ENCODE measurements at regions not wholly inside any gene's neighbourhood (a gene's known extent, or its start where the extent isn't known, plus 50 kb on each side); places are given as distances from the start of the nearest gene placed in this dataset.

DNA sequence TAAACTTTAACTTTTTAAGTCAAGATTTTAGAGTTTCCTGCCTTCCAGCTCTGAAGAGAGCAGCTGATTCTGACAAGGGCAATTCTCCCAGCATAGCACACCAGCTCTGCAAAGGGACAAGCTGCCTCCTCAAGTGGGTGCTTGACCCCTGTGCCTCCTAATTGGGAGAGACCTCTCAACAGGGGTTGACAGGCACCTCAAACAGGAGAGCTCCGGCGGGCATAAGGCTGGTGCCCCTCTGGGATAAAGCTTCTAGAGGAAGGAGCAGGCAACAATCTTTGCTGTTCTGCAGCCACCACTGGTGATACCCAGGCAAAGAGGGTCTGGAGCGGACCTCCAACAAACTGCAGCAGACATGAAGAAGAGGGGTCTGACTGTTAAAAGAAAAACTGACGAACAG, 872.9 kb upstream of the PCDH10 start:
- FAIRE-seq (no peak), DNase-seq (ENCODE audit: low read depth) (no peak)
- Histone ChIP-seq H3K27me3 (ENCODE audit: control insufficient read depth, insufficient read depth, low read length) (no peaks in the 10 kb centered on the region), H3K4me3 (ENCODE audit: low read depth, low read length) (no peak overlapping the region), H3K36me3 (ENCODE audit: control insufficient read depth, insufficient read depth, low read length) (no peaks in the 10 kb centered on the region)
- TF ChIP-seq CTCF (IDR thresholded peaks at IDR 0.05; ENCODE audit: insufficient read depth, low read length, severe bottlenecking): no peak

GRCh38 chr4:132276989-132277388, 872.1 kb upstream of the PCDH10 start:
- Histone ChIP-seq H3K4me3 (ENCODE audit: low read depth, low read length) (no peak overlapping the region), H3K27me3 (ENCODE audit: control insufficient read depth, insufficient read depth, low read length) (no peaks in the 10 kb centered on the region), H3K36me3 (ENCODE audit: control insufficient read depth, insufficient read depth, low read length) (no peaks in the 10 kb centered on the region)
- DNase-seq (ENCODE audit: low read depth) (no peak), FAIRE-seq (no peak)
- TF ChIP-seq CTCF (IDR thresholded peaks at IDR 0.05; ENCODE audit: insufficient read depth, low read length, severe bottlenecking): no peak

DNA sequence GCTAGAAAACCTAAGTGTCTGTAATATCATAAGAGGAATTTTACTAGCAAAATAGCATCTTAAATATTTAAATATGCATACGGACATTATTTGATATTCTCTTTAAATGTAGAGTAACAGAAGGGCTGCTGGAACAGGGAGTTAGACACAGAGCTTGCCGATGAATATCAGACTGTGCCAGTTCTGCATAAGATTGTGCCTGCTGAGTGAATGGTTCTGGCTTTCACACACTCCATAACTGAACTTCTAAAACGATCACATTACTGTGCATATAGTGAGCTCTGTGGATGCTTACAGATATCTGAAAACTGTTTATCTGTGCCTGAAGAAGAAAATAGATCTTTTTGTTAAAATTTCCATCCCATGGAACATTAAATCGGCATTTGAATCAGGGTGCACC, 867.4 kb upstream of the PCDH10 start:
- no peak for DNase-seq (ENCODE audit: low read depth)
- no peak for TF ChIP-seq CTCF (IDR thresholded peaks at IDR 0.05; ENCODE audit: insufficient read depth, low read length, severe bottlenecking)
- Histone ChIP-seq H3K27me3 (ENCODE audit: control insufficient read depth, insufficient read depth, low read length) (no peaks in the 10 kb centered on the region), H3K4me3 (ENCODE audit: low read depth, low read length) (no peak overlapping the region), H3K36me3 (ENCODE audit: control insufficient read depth, insufficient read depth, low read length) (no peaks in the 10 kb centered on the region)
- FAIRE-seq: no peak

- no peak for TF ChIP-seq CTCF (IDR thresholded peaks at IDR 0.05; ENCODE audit: insufficient read depth, low read length, severe bottlenecking)
- no peaks in the 10 kb centered on the region for H3K27me3 ChIP-seq (ENCODE audit: control insufficient read depth, insufficient read depth, low read length)
- FAIRE-seq (no peak), DNase-seq (ENCODE audit: low read depth) (no peak)
- no peak overlapping the region for H3K4me3 ChIP-seq (ENCODE audit: low read depth, low read length)
- H3K36me3 ChIP-seq (ENCODE audit: control insufficient read depth, insufficient read depth, low read length): no peaks in the 10 kb centered on the region
Observed at GRCh38 chr4:132284910-132285426, 864.1 kb upstream of the PCDH10 start.

- no peak overlapping the region for H3K4me3 ChIP-seq (ENCODE audit: low read depth, low read length)
- FAIRE-seq (no peak), DNase-seq (ENCODE audit: low read depth) (no peak)
- H3K36me3 ChIP-seq (ENCODE audit: control insufficient read depth, insufficient read depth, low read length): no peaks in the 10 kb centered on the region
- H3K27me3 ChIP-seq (ENCODE audit: control insufficient read depth, insufficient read depth, low read length): no peaks in the 10 kb centered on the region
- no peak for TF ChIP-seq CTCF (IDR thresholded peaks at IDR 0.05; ENCODE audit: insufficient read depth, low read length, severe bottlenecking)
Observed at GRCh38 chr4:132297346-132297745, 851.7 kb upstream of the PCDH10 start.

GRCh38 chr4:132299841-132300240, 849.3 kb upstream of the PCDH10 start:
- no peak for TF ChIP-seq CTCF (IDR thresholded peaks at IDR 0.05; ENCODE audit: insufficient read depth, low read length, severe bottlenecking)
- DNase-seq (ENCODE audit: low read depth) (no peak), FAIRE-seq (no peak)
- Histone ChIP-seq H3K27me3 (ENCODE audit: control insufficient read depth, insufficient read depth, low read length) (no peaks in the 10 kb centered on the region), H3K4me3 (ENCODE audit: low read depth, low read length) (no peak overlapping the region), H3K36me3 (ENCODE audit: control insufficient read depth, insufficient read depth, low read length) (no peaks in the 10 kb centered on the region)
